K562 (cell line): ENCODE measurements at regions not wholly inside any gene's neighbourhood (a gene's known extent, or its start where the extent isn't known, plus 50 kb on each side); places are given as distances from the start of the nearest gene placed in this dataset.

Source experiments
- ATAC-seq: fragments of 200-7000 bp; cut with Tn5 transposase; 3 replicates; pipeline ENCODE4 v1.9.1; 2020; ENCODE audit warnings: moderate library complexity
- BruUV-seq: library from RNA; stranded (reverse); fragments of 400-500 nt; replicated peaks from 2 replicates; lab custom pipeline; 2021; lab: Mats Ljungman, UMichigan
- CTCF ChIA-PET: fragments of 300-600 bp; formaldehyde crosslinking; extraction: SDS; loops from one replicate; lab custom pipeline; 2021; ENCODE audit warnings: low intra/inter-chr PET ratio; lab: Yijun Ruan, JAX
- POLR2A ChIA-PET: fragments of 300-600, 350-650 bp; sonication (Branson Sonifier 250); formaldehyde crosslinking; extraction: SDS; loops from one replicate; lab custom pipeline; 2021; ENCODE audit warnings: antibody characterized with exemption, inconsistent platforms; lab: Yijun Ruan, JAX
- DNase-seq, 4 experiments: peaks; one replicate each; pipeline versions ENCODE4 v3.0.0 to v3.0.0-alpha.2; 2011 to 2018; ENCODE audit warnings: low spot score in 3 of 4, mixed read lengths in 3 of 4; ENCODE audit errors: extremely low read depth in 1 of 4
- FAIRE-seq: peaks from 2 replicates; lab custom pipeline; 2011; peaks lifted over from hg19 to GRCh38; lab: Jason Lieb, UNC
- H2AFZ ChIP-seq: 2 replicates; pipeline ENCODE4 v1.6.0; 2011; ENCODE audit warnings: low read depth, low read length, control low read depth, inconsistent platforms
- H3K27ac ChIP-seq: fragments of 200-600 bp; 3 replicates; pipeline ENCODE4 v1.8.0; 2011; ENCODE audit warnings: low read depth, mild to moderate bottlenecking, control low read depth, inconsistent platforms, low read length, moderate library complexity, mixed read lengths; ENCODE audit errors: extremely low read depth
- H3K27me3 ChIP-seq, 2 experiments: fragments of 300-600 bp in 1 of 2; 2 replicates in 1 of 2; 3 replicates in 1 of 2; pipeline versions ENCODE4 v1.6.0 to v1.8.0; 2011; ENCODE audit warnings: inconsistent platforms in 2 of 2, low read length in 2 of 2, mild to moderate bottlenecking in 1 of 2, mixed read lengths in 1 of 2, moderate library complexity in 1 of 2; ENCODE audit not compliant: control insufficient read depth in 2 of 2, insufficient read depth in 2 of 2
- H3K36me3 ChIP-seq: fragments of 300-600 bp; 3 replicates; pipeline ENCODE4 v1.8.0; 2011; ENCODE audit warnings: mild to moderate bottlenecking, low read length, inconsistent platforms; ENCODE audit not compliant: control insufficient read depth, insufficient read depth
- H3K4me1 ChIP-seq, 2 experiments: fragments of 200-600 bp in 1 of 2; replicated peaks in 1 of 2; 2 replicates in 1 of 2; 3 replicates in 1 of 2; pipeline versions ENCODE4 v1.5.1 to v1.8.0; 2011; ENCODE audit warnings: inconsistent platforms in 2 of 2, low read length in 2 of 2, mild to moderate bottlenecking in 1 of 2, mixed read lengths in 1 of 2, moderate library complexity in 1 of 2; ENCODE audit not compliant: control insufficient read depth in 2 of 2, insufficient read depth in 2 of 2
- H3K4me2 ChIP-seq: 2 replicates; pipeline ENCODE4 v1.6.1; 2011; ENCODE audit warnings: low read length, control low read depth, inconsistent platforms, mixed read lengths; ENCODE audit not compliant: insufficient read depth
- H3K4me3 ChIP-seq: fragments of 200-600 bp; sonication (generic), shearing (Covaris generic); 2 replicates; pipeline ENCODE4 v1.5.1; 2016; ENCODE audit warnings: control low read depth, inconsistent platforms
- H3K79me2 ChIP-seq: fragments of 200-600 bp; 3 replicates; pipeline ENCODE4 v1.8.0; 2011; ENCODE audit warnings: low read length, inconsistent platforms; ENCODE audit not compliant: control insufficient read depth, insufficient read depth
- H3K9ac ChIP-seq, 2 experiments: 2 replicates each; pipeline versions ENCODE4 v1.6.0 to v1.6.1; 2011; ENCODE audit warnings: low read depth in 2 of 2, low read length in 2 of 2, control low read depth in 1 of 2, inconsistent platforms in 1 of 2, mild to moderate bottlenecking in 1 of 2, mixed read lengths in 1 of 2; ENCODE audit not compliant: insufficient read depth in 1 of 2
- H3K9me1 ChIP-seq: one replicate; pipeline ENCODE4 v1.6.0; 2011; ENCODE audit warnings: inconsistent platforms, mild to moderate bottlenecking, low read length, moderate library complexity; ENCODE audit not compliant: control insufficient read depth, insufficient read depth
- H3K9me3 ChIP-seq: replicated peaks from 2 replicates; pipeline ENCODE4 v1.5.1; 2011; ENCODE audit warnings: low read depth, low read length, inconsistent platforms; ENCODE audit not compliant: control insufficient read depth, insufficient read depth
- H4K20me1 ChIP-seq: replicated peaks from 2 replicates; pipeline ENCODE4 v1.6.1; 2011; ENCODE audit warnings: low read length, inconsistent platforms, mixed read lengths; ENCODE audit not compliant: control insufficient read depth, insufficient read depth
- CEBPG ChIP-seq, 3 experiments: fragments of 200-800 bp in 1 of 3; sonication (Bioruptor generic) in 1 of 3; sonication (generic) in 1 of 3; formaldehyde crosslinking in 1 of 3; IDR thresholded peaks in 2 of 3; conservative IDR thresholded peaks in 1 of 3; 2 replicates each; pipeline versions ENCODE4 v1.6.1 to v1.8.0; 2016 to 2022; ENCODE audit warnings: missing compliant biosample characterization in 2 of 3, missing genetic modification characterization in 2 of 3, mild to moderate bottlenecking in 1 of 3, missing genetic modification reagents in 1 of 3
- CREB5 ChIP-seq: fragments of 250-450 bp; sonication (Bioruptor Pico); IDR thresholded peaks from 2 replicates; pipeline ENCODE4 v1.5.0; 2020; ENCODE audit warnings: mild to moderate bottlenecking
- ELF2 ChIP-seq: fragments of 250-450 bp; sonication (Bioruptor Pico); IDR thresholded peaks from 2 replicates; pipeline ENCODE4 v1.5.0; 2021; ENCODE audit warnings: mild to moderate bottlenecking
- FOXJ2 ChIP-seq: fragments of 200-800 bp; sonication (Bioruptor generic); IDR thresholded peaks from 2 replicates; pipeline ENCODE4 v1.6.1; 2016; ENCODE audit warnings: missing genetic modification characterization, missing compliant biosample characterization
- GTF2E2 ChIP-seq: fragments of 200-800 bp; sonication (Bioruptor generic); IDR thresholded peaks from 2 replicates; pipeline ENCODE4 v1.6.1; 2016; ENCODE audit warnings: missing genetic modification characterization, missing compliant biosample characterization
- HMG20B ChIP-seq: fragments of 250-450 bp; sonication (Bioruptor Pico); IDR thresholded peaks from 2 replicates; pipeline ENCODE4 v1.5.0; 2021; ENCODE audit warnings: mild to moderate bottlenecking
- RNF219 ChIP-seq: fragments of 250-450 bp; sonication (Bioruptor Pico); IDR thresholded peaks from 2 replicates; pipeline ENCODE4 v1.5.0; 2022; ENCODE audit warnings: mild to moderate bottlenecking
- TRIM28 ChIP-seq: fragments of 450-650 bp; IDR thresholded peaks from 2 replicates; pipeline ENCODE4 v1.6.1; 2017
- ZNF174 ChIP-seq: fragments of 250-450 bp; sonication (Bioruptor Pico); IDR thresholded peaks from 2 replicates; pipeline ENCODE4 v1.4.0; 2020; ENCODE audit warnings: mild to moderate bottlenecking
- WGBS: fragments of 100-300 bp; shearing (Covaris generic); methylation state at CpG from one replicate; pipeline ENCODE4 v1.1.6; 2016; ENCODE audit warnings: low coverage, mixed read lengths; ENCODE audit not compliant: insufficient coverage; ENCODE audit errors: missing lambda C conversion rate; 5-methylcytosine and 5-hydroxymethylcytosine counted together
- in situ Hi-C: fragments of 300-500 bp; cut with MboI; formaldehyde crosslinking; loops from 4 replicates; pipeline ENCODE4 v1.15.0; 2018; ENCODE audit warnings: inconsistent platforms, mixed read lengths
- intact Hi-C: fragments of 100-400 bp; cut with micrococcal nuclease; formaldehyde crosslinking; loops from 2 replicates; pipeline ENCODE4 v1.14.2; 2022

- Histone ChIP-seq H4K20me1 (no peaks in the 10 kb centered on the region), H3K27ac (no peak overlapping the region), H3K79me2 (no peaks in the 10 kb centered on the region), H3K4me1 (peaks cover 0 to 4% of the 10 kb centered on the region in 2 experiments; a peak in 1 of 5 replicates), H3K36me3 (no peaks in the 10 kb centered on the region), H3K27me3 (no peaks in the 10 kb centered on the region), H2AFZ (no peak overlapping the region), H3K4me2 (no peak overlapping the region), H3K9me1 (no peaks in the 10 kb centered on the region), H3K9ac (no peak overlapping the region), H3K4me3 (no peak overlapping the region), H3K9me3 (no peaks in the 10 kb centered on the region)
- TF ChIP-seq HMG20B (CRISPR knock-in tag) (no peak), CREB5 (CRISPR knock-in tag) (no peak), CEBPG (CRISPR knock-in tag; IDR thresholded peaks at IDR 0.05) (no peak), CEBPG (tag; conservative IDR thresholded peaks at IDR 0.05 in 1 of 2, IDR thresholded peaks at IDR 0.05 in 1 of 2) (no peak), ELF2 (no peak), FOXJ2 (tag) (no peak), RNF219 (CRISPR knock-in tag) (no peak), GTF2E2 (tag) (no peak), ZNF174 (CRISPR knock-in tag) (no peak), TRIM28 (no peak)
- DNase-seq (no peak), FAIRE-seq (no peak), ATAC-seq (no peak)
- ChIA-PET POLR2A (no interaction called here), CTCF (no interaction called here)
- in situ Hi-C loops (no loop called here), intact Hi-C loops (no loop called here)
- BruUV-seq: no TSS peak
- WGBS: 7% methylated on average over 3 of the region's 3 CpGs
Observed at GRCh38 chr12:89877136-89877535, 168.5 kb upstream of the ATP2B1 start.
